NCI-H2171 (cell line): ENCODE measurements at regions not wholly inside any gene's neighbourhood (a gene's known extent, or its start where the extent isn't known, plus 50 kb on each side); places are given as distances from the start of the nearest gene placed in this dataset.
A peak's percentile ranks its signal among the peaks of the same experiment; 100 is the strongest.

Source experiments
- DNase-seq: peaks from one replicate; lab custom pipeline; 2025; lab: John Stamatoyannopoulos, UW

DNA sequence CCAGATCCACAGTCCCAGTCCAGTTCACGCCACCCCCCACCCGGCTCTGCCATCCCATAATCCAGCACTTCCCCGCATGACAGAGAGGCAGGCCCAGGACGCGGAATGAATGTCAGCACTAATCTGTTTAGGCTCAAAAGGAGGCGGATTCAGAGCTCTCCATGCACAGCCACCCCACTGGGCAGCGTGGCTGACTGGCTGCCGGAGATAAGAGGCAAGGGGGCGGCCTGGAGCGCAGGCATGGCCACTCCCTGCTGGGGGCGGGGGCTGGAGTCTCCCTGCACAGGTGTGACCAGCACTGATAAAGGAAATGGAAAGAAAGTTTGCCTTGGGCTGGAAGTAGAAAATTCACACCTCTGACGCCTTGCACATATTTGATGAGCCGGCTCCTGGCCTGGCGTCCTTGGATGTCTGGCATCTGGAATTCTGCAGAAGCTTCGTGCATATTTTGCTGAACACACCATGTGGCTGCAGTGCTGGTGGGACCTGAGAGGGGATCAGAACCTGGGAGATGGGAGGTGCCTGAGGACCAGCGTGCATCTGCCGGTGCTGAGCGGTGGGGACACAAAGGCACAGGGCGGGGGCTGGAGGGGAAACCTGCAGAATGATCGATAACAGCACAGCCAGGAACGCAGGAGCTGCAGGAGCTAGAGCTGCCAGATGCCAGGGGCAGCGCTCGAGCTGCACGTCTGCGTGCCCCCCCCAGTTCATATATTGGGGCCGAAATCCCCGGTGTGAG is 344.4 kb downstream of the CTTN start:
- DNase-seq: no peak

DNA sequence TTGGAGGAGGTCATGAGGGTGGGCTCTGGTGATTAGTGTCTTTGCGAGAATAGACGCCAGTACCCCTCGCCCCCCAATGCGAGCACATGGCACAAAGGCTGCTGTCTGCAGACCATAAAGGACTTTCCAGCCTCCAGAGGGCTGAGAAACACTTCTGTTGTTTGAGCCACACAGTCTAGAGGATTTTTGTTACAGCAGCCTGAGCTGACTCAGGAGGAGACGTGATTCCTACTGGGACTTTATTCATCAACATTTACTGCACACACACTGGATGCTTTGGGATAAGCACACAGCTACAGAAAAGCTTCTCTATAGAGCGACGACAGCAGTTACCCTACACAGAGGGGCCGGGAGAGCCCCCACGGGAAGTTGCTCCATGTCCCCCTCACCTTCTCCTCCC is 345.0 kb downstream of the CTTN start:
- no peak for DNase-seq

DNA sequence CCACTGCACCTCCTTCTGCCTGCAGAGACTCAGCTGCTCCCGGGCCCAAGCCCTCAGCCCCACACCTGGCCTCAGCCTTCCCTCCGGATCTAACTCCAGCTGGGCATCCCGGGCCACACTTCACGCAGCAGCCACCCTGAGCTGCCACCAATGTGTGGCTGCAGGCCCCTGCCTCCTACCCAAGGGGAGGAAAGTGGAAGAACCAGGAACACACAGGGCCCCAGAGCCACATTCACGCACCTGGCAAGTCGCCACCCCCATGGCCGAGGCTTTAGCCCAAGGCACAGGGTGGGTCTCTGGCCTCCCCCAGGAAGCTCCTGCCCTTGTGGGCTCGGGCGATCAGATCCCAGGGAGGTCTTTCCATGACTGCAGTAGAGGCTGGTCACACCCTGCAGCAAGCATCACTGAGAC is 345.6 kb downstream of the CTTN start:
- DNase-seq: no peak

DNA sequence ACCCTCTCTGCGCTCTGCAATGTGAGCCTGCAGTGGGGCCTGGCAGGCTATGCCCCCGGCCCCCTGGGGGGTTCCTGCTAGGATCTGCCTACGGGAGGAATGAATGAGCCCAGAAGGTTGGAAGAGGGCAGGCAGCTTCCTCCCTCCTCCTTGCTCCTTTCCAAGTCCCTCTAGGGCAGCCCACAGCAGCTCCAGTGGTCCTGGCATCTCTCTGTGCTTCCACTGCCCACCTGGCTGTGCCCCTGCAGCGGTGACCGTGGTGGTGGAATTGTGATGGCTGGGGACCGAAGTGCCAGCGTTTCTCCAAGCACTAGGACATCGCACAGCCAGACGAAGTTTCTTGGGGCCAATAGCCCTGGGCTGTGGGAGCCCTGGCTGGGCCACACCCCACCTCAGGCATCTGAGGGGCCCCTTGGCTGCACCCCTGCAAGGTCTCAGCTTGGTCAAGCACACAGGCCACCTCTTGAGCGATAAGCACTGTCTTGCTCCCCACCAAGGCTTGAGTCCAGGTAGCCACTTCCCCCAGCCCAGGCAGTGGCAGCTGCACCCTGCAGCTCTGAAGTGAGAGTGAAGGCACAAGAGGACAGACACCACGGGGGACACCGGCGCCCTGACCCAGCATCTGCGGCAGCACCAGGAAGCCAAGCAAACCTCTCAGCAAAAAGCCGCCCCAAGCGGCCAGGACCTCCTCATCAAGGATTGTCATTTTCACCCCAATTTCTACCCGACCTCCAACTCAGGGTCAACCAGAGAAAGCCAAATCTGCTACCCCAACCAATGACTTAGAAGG is 346.3 kb downstream of the CTTN start:
- DNase-seq: no peak

DNA sequence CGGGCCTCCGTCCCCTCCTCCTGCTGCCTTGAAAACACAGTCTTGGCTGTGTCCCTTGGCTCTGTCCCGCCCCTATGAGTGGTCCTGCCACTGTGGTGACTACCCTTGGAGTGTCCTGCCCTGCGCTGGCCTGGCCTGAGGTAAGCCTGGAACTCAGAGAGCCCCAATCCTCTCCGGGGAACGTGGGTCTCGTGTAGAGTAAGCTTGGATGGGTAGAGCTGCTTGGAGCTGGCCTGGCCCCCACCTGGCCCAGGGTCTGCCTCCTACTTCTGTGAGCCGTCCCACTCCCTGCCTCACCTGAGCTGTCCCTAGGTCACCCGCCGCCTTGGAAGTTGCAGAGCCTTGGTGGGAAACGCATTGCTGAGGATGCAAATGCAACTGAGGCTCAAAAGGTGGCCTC is 347.1 kb downstream of the CTTN start:
- no peak for DNase-seq

DNA sequence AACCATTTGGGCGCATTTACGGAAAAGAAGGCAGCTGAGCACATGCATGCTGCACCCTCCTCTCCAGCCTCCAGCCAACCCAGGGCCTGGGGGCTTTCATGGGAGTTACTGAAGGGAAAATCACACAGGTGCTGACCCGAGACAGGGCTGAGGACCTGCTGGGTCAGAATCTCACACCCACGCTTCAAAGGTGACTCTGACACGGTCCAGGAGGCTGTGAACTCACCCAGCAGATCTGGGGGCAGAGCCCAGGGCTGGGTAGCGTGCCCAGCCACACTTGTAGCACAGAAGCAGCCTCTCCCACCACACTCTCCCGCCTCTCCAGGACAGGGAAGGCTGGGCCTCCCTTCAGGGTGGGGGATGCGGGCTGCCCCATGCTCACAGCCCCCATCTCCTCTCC is 347.6 kb downstream of the CTTN start:
- no peak for DNase-seq

DNA sequence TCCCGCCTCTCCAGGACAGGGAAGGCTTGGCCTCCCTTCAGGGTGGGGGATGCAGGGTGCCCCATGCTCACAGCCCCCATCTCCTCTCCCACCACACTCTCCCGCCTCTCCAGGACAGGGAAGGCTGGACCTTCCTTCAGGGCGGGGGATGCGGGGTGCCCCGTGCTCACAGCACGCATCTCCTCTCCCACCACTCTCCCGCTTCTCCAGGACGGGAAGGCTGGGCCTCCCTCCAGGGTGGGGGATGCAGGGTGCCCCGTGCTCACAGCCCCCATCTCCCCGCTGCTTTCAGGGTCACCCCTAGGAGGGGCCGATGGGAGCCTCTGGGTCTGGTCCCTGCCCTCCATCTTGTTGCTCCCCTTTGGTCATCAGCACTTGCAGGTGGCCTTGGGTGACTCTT is 348.0 kb downstream of the CTTN start:
- no peak for DNase-seq

DNA sequence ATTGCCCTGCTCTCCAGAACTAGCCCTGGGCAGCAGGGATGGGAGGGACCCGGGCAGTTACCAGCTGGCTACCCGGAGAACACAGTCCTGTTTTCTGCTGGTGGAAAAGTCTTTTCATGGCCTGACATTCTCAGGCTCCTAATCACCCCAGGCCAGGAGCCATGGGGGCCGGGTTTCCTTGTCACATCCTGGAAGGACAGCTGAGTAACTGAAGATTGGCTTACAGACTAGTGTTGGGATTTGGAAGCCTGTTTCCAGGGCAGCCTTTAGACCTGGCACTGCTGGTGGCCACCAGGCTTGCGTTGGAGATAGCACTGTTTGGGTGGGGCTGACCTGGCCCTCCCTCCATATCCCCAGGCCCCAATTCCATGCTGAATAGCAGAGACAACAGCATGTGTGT is 349.0 kb downstream of the CTTN start:
- no peak for DNase-seq

DNA sequence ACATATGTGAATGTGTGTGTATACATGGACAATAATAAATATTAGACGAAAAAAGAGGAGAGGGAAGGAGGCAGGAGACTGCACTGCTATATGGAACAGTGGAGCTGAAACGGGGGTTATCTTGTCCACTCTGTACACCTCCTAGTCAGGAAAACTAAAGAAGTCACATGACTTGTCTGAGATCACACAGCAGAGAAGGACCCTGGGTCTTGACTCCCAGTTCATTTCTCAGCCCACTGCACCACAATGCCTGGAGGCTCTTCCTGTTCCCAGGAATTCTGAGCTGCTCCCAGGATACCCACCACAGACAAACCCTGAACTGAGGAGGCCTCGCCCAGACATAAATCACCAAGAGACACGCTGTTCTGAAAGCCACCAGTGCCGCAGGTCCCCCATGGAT is 349.6 kb downstream of the CTTN start:
- DNase-seq: no peak

DNA sequence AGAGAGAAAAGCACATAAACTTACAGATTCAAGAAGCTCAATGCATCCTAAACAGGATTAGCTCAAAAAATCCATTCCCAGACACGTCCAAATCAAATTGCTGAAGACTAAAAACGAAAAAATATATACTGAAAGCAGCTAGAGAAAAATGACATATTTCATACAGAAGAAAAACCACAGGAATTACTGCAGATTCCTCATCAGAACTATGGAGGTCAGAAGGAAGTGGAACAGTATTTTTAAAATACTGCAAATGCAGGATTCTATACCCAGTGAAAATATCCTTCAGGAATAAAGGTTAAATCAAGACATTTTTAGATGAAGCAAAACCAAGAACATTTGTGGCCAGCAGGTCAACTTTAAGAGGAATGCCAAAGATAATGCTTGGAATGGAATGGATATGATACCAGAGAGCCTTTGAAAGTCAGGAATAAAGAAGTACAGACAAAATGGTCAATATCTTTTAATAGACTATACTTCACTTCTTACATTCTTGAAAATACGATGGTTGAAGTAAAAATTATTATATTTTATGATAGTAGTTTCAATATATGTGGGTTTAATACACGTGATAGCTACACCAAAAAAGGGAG is 352.9 kb downstream of the CTTN start:
- DNase-seq: no peak

DNA sequence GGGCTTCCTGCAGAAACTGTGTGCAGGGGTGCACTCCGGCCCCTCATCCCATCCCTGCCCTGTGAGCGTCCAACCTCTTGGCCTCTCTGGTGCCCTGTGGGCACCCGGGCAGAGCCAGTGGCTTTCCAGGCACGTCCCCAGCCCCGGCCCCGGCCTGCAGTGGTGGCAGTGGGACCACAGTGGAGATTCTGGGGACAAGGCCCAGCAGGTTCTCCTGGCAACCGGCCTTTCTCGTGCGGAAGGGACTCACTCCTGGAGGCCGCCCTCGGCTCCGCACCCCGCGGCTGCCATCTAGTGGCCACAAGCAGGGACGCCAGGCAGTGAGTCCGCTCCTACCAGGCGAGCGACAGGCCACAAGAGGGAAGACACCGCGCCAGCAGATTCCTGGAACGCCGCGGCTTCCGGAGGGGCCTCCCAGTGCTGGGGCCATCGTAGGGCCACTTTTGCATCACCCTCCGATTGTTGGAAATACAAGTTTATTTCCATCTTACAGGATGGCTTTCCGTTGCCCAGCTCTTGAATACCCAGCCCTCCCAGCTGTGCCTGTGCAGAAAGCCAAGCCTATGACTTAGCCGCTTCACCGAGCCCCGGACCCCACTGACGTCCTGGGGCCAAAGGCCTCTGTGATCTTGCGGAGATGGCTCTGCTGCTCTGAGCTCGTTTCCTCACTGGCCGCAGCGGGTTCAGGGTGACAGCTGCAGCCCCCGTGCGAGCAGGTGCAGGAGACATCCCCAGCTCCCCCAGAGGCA is 357.3 kb downstream of the CTTN start:
- peak; percentile 65 for DNase-seq

DNA sequence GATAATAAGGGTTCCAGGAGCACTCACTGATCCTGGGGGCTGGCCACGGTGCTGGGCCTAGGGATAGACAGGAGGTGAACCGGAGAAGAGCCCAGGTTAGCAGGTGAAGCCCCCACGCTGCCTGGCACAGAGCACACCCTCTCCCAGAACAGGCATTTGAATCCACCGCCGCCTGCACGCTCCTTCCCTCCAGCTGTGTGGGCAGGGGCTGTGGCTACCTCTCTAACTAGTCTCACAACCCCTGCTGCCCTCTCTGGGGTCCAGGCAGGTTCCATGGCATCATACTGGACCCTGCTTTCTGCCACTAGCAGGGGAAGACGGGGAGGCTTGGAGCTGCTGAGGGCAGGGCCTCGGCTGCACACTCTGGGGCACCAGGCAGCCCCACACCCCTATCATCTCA is 358.0 kb downstream of the CTTN start:
- no peak for DNase-seq

DNA sequence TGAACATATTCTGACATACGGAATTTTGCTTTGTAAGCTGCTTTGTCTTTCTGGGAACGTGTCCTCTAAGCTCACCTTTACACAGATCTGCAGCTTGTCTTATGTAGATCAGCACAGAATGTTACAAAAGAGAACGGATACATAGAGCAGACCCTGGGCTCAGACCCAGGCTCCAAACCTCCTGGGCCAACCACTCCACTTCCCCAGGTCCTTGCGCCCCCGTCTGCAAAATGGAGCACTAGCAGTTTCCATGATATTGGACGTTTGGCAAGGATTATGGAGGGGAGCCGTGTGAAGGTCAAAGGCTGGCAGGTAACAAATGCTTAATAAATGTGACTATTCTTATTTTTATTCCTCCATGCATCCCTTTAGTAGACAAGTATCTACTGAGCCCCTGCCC is 358.4 kb downstream of the CTTN start:
- DNase-seq: no peak

DNA sequence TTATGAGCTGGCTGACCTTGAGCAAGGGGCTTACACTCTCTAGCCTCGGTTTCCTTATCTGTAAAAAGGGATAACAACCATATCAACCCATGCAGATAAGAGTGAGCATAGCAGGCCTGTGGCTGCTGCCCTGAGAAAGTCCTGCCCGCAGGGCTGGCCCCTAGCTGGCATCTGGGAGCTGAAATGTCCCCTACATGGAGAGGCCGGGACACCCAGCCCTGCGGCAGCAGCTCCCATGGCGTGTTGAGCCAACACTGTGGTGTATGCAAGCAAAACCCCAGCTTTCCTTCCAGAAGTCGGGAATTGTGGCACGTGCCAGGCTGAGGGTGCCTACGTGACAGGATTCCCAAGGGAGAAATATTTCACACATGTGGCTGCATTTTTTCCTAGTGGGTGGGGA is 358.9 kb downstream of the CTTN start:
- DNase-seq: no peak

DNA sequence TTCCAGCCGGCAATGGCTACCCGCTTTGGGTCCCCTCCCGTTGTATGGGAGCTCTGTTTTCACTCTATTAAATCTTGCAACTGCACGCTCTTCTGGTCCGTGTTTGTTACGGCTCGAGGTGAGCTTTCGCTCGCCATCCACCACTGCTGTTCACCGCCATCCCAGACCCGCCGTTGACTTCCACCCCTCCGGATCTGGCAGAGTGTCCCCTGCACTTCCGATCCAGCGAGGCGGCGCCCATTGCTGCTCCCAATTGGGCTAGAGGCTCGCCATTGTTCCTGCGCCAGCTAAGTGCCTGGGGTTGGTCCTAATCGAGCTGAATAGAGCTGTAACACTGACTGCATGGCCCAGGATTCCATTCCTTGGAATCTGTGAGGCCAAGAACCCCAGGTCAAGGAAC is 359.9 kb downstream of the CTTN start:
- DNase-seq: no peak

DNA sequence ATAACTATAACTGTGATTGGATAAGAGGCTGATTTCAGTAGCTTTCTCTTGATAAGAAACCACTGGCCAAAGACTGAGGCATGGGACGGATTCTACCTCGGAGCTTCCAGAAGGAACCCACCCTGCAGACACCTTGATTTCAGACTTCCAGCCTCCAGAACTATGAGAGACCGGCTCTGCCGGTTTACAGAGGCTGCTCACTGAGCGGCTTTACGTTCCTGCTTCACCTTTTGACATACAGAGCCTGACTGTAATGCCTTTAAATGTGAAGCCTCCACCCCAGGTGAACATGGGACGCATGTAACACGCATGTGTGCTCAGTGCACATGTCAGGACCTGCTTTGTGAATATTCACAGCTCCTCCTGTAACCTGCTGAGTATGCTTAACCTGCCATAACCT is 361.5 kb downstream of the CTTN start:
- no peak for DNase-seq

DNA sequence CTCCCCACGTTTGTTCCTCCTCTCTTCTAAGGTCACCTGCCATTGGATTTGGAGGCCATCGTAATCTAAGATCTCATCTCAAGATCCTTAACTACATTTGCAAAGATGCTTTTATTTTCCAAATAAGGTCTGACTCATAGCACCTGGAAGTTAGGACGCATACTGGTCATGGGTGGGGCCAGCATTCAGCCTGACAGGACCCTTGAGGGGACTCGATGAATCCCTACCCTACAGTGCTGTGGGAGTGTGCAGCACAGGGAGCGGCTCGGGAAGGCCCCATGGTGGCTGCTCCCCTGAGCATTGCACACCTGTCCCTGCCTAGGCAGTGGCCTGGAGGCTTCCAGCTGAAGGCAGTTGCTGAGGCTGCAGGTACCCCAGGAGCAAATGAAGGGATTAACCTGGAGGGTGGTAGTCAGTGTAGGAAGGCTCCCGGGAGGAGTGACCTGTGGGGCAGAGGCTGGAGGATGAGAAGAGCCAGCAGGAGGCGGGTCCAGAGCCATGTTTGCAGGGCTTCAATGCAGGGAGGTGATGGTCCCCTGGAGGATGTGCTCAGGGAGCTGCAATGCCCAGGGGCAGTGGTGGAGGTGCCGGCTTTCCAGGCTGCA is 362.2 kb downstream of the CTTN start:
- DNase-seq: no peak

DNA sequence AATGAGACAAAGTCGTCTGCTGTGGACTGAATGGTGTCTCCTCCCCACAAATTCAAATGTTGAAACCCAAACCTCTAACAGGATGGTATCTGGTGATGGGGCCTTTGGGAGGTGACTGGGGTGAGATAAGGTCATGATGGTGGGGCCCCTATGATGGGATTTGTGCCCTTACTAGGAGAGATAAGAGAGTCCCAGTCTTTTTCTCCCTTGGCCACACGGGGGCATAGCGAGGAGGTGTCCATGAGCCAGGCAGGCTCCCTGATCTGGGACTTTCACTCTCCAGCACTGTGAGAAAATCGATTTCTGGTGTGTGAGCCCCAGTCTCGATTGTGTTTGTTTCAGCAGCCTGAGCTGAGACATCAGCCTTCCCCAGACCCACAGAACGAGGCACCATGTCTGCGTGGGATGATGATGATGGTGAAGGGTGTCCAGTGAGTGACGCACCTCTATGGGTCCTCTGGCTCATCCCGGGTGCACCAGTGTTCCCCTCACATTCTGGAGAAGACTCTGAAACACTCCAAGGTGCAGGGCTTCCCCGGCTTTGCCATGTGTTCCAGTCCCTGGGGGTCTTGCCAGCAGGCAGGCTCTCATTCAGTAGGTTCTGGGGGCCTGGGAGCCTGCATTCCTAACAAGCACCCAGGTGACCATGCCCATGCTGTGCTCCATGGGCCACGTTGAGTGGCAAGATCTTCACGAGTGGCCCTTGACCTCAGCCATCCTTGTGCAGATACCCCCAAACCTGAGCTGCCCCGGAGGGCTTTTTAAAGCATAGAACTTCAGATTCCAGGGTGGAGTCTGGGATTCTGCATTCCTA is 363.0 kb downstream of the CTTN start:
- DNase-seq: no peak

DNA sequence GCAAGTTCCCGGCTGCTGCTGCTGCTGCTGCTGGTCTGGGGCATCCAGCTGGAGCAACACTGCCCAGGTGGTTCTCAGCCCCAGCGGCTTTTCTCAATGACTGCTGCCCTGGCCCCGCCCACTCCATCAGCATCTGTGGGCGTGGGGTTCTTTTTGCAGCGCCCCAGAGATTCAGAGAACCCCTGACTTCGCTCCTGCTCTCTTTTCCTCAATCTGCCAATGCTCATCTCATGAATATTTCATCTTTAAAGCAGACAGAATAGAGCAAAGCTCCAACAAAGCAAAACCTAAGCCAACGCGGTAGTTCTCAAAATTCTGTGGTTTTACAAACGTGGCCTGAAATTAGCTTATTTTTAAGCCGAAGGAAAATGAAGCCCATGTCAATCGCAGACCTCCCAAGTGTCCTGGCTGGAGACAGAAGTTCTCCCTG is 363.6 kb downstream of the CTTN start:
- DNase-seq: no peak

DNA sequence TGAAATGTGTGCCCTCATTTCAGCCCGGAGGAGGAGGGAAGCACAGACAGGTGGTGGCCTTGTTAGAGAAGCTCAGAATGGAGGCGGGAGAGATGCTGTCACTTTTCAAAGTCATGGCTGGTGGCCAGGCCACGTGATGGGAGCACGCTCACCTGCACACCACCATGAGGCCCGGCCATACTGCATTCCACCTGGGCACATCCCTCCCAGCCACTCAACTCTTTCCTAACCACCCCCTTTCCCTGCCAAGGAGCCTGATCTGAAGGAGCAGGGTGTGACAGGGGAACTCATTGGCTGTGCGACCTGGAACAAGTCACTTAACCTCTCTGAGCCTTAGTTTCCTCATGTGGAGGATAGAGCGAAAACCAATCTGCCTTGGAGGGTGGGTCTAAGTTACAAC is 364.5 kb downstream of the CTTN start:
- DNase-seq: no peak

DNA sequence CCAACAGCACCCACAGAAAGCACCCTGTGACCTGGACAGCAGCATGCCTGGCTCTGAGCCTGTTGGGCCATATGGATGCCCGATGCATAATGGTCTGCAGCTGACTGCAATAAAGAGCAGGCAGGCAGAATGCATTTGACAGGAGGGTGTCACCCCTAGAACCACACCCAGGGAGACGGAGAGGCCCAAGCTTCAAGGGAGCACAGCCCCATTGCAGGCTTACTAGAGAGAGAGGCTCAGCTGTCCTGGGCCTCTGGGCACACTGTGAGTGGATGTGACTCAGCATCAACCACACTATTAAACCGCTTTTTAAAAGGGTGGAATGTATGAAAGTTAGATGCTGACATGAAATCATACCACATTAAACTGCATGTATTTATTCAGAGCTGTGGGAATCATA is 365.3 kb downstream of the CTTN start:
- DNase-seq: no peak
